ENCODE measurements at regions not wholly inside any gene's neighbourhood (a gene's known extent, or its start where the extent isn't known, plus 50 kb on each side); places are given as distances from the start of the nearest gene placed in this dataset.

DNA sequence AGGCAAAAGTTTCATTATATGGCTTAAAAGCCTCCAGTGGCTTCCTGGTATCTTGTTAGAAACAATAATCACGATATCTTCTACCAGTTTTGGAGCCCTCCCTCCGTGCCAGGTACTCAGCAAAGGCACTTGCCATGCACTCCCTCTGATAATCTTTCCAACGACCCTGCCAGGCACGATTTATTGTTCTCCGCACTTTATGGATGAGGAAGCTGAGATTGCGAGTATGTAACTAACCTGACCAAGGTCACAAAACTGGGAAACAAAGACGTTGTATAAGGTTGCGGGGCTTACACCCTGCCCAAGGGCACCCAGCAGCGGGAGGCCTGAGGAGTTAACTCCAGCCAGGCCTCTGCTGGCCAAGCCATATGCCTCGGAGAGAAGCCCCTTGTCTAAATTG is 218.1 kb downstream of the SNX19 start:
- TF ChIP-seq CTCF (IDR thresholded peaks at IDR 0.05) = no peak
- no peak for TF ChIP-seq POLR2A (IDR thresholded peaks at IDR 0.05)
